HFFc6 (cell line): ENCODE measurements at regions not wholly inside any gene's neighbourhood (a gene's known extent, or its start where the extent isn't known, plus 50 kb on each side); places are given as distances from the start of the nearest gene placed in this dataset.

Experiments
- DNase-seq: peaks from one replicate; pipeline ENCODE4 v3.0.0-alpha.2; 2018
- H3K27ac Mint-ChIP-seq: 2 replicates; pipeline ENCODE4 v1.8.0; 2020; ENCODE audit warnings: mild to moderate bottlenecking, mixed read lengths
- H3K27me3 Mint-ChIP-seq: 2 replicates; pipeline ENCODE4 v1.8.0; 2021; ENCODE audit warnings: mild to moderate bottlenecking, moderate library complexity, mixed read lengths; ENCODE audit not compliant: insufficient read depth
- H3K36me3 Mint-ChIP-seq: 2 replicates; pipeline ENCODE4 v1.8.0; 2021; ENCODE audit warnings: low read depth, mixed read lengths
- H3K4me1 Mint-ChIP-seq: 2 replicates; pipeline ENCODE4 v1.8.0; 2020; ENCODE audit warnings: low read depth, mixed read lengths
- H3K4me3 Mint-ChIP-seq: 2 replicates; pipeline ENCODE4 v1.8.0; 2020; ENCODE audit warnings: mild to moderate bottlenecking, moderate library complexity, mixed read lengths
- H3K9me3 Mint-ChIP-seq: 2 replicates; pipeline ENCODE4 v1.8.0; 2020; ENCODE audit warnings: mild to moderate bottlenecking, mixed read lengths
- CTCF ChIP-seq: fragments of 200-600 bp; sonication (generic); IDR thresholded peaks from 2 replicates; pipeline ENCODE4 v1.5.0; 2021; ENCODE audit warnings: antibody characterized with exemption, mild to moderate bottlenecking

- no peak for DNase-seq
- TF ChIP-seq CTCF: no peak
- Mint-ChIP-seq H3K27me3 (no peaks in the 10 kb centered on the region; the same call in 1 of the 2 replicates), H3K9me3 (peaks cover under 1% of the 10 kb centered on the region; the same call in 1 of the 2 replicates), H3K4me3 (no peak overlapping the region), H3K27ac (no peak overlapping the region), H3K4me1 (no peaks in the 10 kb centered on the region; the same call in 1 of the 2 replicates), H3K36me3 (no peaks in the 10 kb centered on the region)
These were observed 155.1 kb upstream of the ZC3H12A start for GRCh38 chr1:37319284-37319683.

- no peak overlapping the region for H3K4me3 Mint-ChIP-seq
These were observed 150.6 kb upstream of the ZC3H12A start for GRCh38 chr1:37323486-37324377.

GRCh38 chr1:37325010-37325409 lies 149.4 kb upstream of the ZC3H12A start:
- Mint-ChIP-seq H3K36me3 (no peaks in the 10 kb centered on the region), H3K4me3 (no peak overlapping the region), H3K4me1 (no peaks in the 10 kb centered on the region; the same call in 1 of the 2 replicates), H3K27me3 (peaks cover 2% of the 10 kb centered on the region), H3K9me3 (peaks cover 8% of the 10 kb centered on the region; the same call in 1 of the 2 replicates), H3K27ac (no peak overlapping the region)
- no peak for TF ChIP-seq CTCF
- no peak for DNase-seq

More at GRCh38 chr1:37323486-37324377, 150.6 kb upstream of the ZC3H12A start:
- H3K27ac Mint-ChIP-seq: no peak overlapping the region
- no peaks in the 10 kb centered on the region; the same call in 1 of the 2 replicates for H3K4me1 Mint-ChIP-seq
- H3K27me3 Mint-ChIP-seq: peaks cover 2% of the 10 kb centered on the region
- H3K36me3 Mint-ChIP-seq: no peaks in the 10 kb centered on the region
- TF ChIP-seq CTCF: peak; percentile 85
- peaks cover 8% of the 10 kb centered on the region; the same call in 1 of the 2 replicates for H3K9me3 Mint-ChIP-seq
- DNase-seq: no peak

- H3K4me3 Mint-ChIP-seq: no peak overlapping the region
- DNase-seq: no peak
- no peak for TF ChIP-seq CTCF
- H3K4me1 Mint-ChIP-seq: no peaks in the 10 kb centered on the region; the same call in 1 of the 2 replicates
- no peak overlapping the region for H3K27ac Mint-ChIP-seq
- no peaks in the 10 kb centered on the region for H3K36me3 Mint-ChIP-seq
- H3K27me3 Mint-ChIP-seq: peaks cover 2% of the 10 kb centered on the region
- peaks cover 8% of the 10 kb centered on the region; the same call in 1 of the 2 replicates for H3K9me3 Mint-ChIP-seq
These were observed 148.6 kb upstream of the ZC3H12A start for GRCh38 chr1:37325509-37326437.

GRCh38 chr1:37332126-37332525 lies 142.3 kb upstream of the ZC3H12A start:
- Mint-ChIP-seq H3K27me3 (peaks cover 1% of the 10 kb centered on the region), H3K4me1 (no peaks in the 10 kb centered on the region), H3K4me3 (no peak overlapping the region), H3K27ac (no peak overlapping the region), H3K36me3 (no peaks in the 10 kb centered on the region), H3K9me3 (peaks cover 28% of the 10 kb centered on the region; the same call in 1 of the 2 replicates)
- no peak for TF ChIP-seq CTCF
- DNase-seq: no peak
